SK-N-DZ (cell line): ENCODE measurements at regions not wholly inside any gene's neighbourhood (a gene's known extent, or its start where the extent isn't known, plus 50 kb on each side); places are given as distances from the start of the nearest gene placed in this dataset.

Experiments
- DNase-seq: peaks from one replicate; pipeline ENCODE4 v3.0.0-alpha.2; 2015; ENCODE audit warnings: low spot score

DNA sequence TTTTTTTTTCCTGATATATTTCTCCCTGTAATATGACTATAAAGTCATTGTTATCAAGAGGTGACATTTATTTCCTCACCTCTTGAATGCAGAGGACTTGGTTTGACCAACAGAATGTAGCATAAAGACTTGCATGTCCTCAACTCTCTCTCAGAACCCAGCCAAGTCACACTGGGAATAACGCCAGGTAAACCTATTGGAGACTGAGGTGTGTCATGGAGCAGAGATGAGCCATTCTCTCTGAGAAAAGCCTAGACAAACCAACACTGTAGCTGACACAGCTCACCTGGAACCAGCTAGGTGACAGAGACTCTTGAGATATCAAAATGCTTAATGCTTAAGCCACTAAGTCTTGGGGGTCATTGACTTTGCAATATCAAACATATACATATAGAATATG lies 533.6 kb downstream of the HAO1 start:
- no peak for DNase-seq

DNA sequence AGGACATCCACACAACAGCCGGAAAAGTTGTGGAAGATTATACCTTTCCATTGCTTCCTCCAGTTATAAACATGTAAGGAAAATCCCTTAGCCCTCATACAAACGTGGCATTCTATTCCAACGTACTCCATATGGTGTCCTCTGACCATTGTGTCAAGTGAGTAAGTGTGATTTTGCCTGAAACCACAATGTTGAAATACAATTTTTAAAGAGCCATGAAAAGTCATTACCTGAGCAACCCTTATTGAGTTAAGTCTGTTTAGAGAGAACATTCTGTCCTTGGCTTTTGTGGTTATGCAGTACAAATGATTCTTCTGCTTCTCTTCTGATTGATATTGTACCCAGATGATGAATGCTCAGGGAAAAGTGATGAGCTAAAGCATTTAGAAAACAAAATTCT lies 530.1 kb downstream of the HAO1 start:
- no peak for DNase-seq

DNA sequence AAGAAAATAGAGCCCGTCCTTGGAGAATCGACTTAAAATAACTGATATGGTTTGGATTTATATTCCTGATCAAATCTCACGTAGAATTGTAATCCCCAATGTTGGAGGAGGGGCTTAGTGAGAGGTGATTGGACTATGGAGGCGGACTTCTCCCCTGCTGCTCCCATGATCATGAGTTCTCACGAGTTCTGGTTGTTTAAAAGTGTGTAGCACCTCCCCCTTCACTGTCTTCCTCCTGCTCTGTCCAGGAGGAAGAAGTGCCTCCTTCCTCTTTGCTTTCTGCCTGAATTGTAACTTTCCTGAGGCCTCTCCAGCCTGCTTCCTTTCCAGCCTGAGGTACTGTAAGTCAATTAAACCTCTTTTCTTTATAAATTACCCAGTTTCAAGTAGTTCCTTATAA lies 529.2 kb downstream of the HAO1 start:
- DNase-seq, result no peak

DNA sequence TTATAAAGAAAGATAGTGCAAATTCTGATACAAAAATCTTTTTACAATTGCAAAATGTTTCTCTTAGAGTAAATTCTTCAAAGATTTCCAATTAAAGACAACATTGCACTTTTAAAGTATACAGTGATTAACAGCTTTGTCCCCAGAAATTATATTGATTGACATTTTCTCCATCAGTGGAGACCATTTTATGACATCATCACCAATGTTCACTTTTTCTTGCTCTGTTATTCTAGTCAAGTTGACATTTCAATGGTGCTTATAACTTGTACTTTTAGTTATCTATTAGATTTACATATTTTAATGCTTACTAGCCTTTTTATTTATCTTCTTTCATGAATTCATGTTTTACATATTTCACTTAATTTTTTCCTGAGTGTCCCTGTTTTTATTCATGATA lies 524.8 kb downstream of the HAO1 start:
- no peak for DNase-seq

DNA sequence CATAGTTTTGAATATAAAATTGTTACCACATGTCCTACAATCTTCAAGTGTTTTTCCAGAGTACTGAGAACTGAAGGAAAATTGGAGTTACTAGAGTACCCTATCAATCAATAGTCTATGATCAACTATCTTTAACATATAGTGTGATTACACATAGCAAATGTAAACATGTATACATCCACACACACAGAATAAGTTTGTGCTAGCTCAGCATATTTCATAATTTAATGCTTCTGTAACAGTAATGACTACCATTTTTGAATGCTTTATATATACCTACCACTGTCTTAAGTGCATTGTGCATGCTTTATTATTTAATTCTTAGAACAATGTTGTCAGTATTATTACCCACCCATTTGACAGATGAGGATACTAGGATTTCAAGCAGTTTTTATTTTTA lies 523.9 kb downstream of the HAO1 start:
- no peak for DNase-seq

DNA sequence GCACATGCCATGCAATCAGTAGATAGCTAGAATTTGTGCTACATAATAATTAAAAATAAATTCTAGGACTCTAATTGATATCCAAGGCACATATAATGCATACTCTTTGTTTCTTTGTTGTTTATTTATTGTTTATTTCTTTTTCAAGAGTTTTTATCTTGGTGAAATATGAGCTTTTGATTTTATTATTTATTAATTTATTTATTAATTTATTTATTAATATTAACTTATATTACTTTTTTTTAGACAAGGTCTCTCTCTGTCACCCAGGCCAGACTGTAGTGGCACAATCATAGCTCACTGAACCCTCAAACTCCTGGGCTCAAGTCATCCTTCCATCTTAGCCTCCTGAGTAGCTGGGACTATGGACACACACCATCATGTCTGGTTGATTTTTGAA lies 519.9 kb downstream of the HAO1 start:
- DNase-seq, result no peak

DNA sequence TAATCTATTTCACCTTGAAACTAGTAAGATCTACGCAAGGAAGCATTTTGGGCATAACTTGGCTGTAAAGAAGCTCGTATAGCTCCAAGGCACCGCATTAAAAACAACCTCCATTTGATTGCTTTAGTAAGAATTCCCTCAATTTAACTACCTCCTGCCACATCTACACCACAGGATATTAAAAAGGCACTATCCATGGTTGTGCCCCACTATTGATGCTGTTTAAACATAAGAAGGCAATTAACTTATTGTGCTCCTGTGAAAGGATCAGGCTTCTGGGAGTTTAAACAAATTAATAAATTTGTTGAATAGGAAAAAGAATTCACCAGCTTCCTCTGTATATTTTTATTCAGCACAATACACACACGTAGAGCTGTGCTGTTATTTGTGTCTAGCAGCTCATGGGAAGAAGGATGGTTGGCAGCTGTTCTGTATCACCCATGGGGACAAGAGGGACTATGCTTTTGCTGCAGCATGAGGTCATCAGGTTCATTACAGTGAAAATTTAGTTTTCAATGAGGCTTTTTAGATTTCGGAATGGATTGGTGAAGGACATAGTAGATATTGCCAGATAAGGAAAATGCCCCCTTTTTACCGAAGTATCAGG lies 513.3 kb downstream of the HAO1 start:
- DNase-seq, result no peak

DNA sequence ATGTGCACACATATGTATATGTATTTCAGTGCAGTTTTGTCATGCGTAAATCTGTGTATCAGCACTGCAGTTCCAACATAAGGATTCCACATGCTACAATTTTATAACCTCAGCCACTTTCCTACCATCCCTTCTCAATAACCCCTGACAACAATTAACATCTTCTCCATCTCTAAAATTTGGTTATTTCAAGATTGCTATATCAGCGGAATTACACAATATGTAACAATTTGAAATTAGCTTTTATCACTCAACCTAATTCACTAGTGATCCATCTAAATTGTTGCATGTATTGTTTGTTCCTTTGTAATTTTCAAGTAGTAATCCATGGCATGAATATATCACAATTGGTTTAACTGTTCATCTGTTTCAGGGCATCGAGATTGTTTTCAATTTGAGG lies 511.3 kb downstream of the HAO1 start:
- no peak for DNase-seq

DNA sequence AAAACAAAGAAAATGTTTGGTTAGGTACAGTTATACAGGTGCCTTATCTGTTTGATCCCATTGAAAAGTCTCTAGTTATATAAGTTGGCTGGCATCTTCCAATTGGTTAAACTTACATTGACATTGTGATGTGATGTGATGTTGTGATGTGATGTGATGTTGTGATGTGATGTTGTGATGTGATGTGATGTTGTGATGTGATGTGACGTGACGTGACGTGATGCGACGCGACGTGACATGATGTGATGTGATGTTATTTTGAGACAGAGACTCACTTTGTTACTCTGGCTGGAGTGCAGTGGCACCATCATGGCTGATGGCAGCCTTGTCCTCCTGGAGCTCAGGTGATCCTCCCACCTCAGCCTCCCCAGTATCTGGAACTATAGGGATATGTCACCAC lies 507.6 kb downstream of the HAO1 start:
- no peak for DNase-seq

DNA sequence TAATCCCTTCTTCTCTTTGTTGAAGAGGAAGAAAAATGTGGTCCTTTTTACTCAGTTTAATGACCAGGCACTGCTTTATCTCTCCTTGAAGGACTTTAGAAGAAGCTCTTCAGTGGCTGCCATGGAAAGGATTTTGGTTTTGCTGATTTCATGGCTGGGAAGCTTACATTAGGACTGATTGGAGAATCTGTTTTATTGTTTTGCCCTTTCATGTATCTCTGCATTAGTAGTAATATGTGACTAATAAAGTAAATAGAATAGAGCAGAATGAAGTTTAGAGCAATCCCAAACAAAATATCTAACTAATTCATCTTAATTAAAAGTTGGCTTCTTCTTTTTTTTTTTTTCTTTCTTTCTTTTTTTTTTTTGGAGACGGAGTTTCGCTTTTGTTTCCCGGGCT lies 502.9 kb downstream of the HAO1 start:
- DNase-seq, result no peak

DNA sequence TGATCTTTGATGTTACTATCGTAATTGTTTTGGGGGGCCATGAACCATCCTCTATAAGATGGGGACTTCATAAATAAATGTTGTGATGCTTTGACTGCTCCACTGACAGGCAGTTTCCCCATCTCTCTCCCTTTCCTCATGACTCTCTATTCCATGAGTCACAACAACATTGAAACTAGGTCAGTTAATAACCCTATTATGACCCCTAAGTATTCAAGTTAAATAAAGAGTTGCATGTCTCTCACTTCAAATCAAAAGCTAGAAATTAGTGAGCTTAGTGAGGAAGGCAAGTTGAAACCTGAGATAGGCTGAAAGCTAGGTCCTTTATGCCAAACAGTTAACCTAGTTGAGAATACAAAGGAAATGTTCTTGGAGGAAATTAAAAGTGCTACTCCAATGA lies 491.0 kb downstream of the HAO1 start:
- no peak for DNase-seq

DNA sequence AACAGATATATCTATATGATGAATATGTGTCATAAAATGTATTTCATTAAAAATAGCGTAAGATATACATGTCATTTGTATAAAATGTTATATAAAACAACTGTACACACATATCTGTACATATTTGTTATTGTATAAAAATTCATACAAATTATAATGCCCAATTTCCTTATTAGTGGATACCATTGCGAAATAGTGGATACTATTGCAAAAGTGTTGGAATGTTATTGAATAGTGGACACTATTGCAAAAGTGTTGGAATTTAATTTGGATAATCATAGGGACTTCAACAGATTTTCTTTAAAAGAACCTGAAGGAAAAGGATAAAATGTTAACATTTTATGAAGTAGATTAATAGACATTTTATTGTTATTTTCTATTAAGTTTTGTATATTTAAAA lies 487.4 kb downstream of the HAO1 start:
- no peak for DNase-seq

DNA sequence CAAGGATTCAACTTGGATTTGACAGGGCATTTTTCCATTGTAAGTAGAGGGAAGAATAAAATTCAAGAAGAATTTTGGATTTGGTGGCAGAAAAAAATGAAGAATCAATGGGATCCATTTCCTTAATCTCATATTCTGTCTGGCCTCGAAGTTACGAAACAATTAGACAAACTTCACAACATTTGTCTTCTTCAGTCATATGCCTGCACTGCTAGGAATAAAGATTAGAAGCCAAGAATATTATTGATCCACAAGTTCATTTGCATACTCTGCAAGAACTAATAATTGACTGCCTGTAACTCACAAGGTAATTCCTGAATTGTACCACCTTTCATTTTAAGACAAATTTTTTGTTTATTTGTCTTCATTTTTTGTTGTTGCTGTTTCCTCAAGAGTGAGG lies 486.2 kb downstream of the HAO1 start:
- DNase-seq, result no peak

DNA sequence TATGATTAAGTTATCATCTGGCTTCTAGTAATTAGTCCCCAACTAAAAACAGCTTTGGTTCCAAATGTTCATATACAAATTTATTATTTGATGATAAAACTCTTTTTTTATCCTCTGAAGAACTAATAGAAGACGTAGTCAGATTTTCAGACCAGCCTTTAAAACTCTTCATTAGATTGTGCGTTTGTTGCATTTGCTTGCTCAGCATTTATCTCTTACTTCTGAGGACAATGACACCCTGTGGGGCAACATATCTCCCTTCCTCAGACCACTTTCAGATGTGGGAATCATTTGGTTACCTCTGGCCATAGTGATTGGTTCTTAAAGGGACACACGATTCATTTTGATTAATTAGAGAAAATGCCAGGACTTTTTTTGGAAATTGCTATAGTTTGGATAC lies 481.8 kb downstream of the HAO1 start:
- no peak for DNase-seq

DNA sequence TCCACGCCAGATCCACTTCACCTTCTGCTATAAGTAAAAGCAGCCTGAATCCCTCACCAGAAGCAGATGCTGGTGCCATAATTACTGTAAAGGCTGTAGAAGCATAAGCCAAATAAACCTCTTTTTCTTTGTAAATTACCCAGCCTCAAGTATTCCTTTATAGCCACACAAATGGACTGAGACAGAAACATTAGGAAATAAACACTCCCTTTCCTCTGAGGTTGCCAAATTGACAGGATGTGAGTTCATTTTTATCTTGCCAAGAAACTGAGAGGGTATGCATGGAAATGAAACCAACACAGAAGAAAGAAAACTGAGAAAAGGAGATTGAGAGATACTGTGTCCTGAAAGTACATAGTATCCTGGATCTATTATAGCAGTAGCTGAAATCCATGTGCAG lies 481.2 kb downstream of the HAO1 start:
- DNase-seq, result no peak

DNA sequence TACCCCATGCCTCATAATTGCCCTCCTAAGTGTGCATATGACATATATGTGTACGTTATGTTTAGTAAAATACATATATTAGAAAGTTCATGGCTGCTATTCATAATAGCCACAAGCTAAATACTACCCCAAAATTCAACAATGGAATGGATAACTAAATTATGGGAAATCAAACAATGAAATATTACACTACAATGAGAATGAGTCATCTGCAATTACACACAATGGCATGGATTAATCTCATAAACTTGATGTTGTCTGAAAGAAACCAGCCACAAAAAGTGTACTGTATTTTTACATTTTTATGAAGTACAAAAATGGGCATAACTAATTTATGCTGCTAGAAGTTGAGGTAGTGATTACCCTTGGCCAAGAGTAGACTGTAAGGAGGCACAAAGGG lies 477.0 kb downstream of the HAO1 start:
- no peak for DNase-seq

DNA sequence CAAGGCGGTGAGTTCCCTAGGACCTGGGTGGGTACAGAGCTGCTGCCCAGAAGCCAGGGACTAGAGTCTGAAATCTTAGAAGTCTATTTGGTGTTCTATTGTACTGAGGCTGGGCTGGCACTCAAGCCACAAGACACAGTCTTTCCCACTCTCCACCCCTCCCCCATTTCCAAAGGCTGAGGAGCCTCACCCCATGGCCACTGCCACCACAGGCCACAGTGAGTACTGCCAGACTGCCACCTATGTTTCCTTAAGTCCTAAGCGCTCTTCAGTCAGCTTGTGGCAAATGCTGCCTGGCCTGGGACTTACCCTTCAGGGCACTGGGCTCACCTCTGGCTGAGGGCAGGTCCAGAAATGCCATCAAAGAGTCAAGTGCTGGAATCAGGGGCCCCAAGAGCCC lies 469.3 kb downstream of the HAO1 start:
- DNase-seq, result no peak

DNA sequence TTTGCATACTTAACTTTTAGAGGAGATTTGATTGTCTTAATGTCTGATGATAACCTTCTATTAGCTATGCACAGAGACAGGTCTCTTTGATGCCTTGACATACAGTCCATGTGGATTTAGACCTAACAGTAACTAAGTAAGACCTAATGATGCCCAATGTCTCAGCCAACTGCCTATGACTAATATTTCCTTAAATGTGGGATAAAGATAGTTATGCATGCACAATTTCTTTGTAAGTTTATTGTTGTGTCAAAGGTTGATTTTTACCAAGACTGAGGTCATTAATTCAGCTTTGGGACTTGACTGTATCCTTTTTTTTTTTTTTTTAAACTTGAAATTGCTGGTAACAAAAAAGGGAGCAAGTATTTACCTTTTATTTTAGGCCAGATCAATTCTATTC lies 450.0 kb downstream of the HAO1 start:
- no peak for DNase-seq

DNA sequence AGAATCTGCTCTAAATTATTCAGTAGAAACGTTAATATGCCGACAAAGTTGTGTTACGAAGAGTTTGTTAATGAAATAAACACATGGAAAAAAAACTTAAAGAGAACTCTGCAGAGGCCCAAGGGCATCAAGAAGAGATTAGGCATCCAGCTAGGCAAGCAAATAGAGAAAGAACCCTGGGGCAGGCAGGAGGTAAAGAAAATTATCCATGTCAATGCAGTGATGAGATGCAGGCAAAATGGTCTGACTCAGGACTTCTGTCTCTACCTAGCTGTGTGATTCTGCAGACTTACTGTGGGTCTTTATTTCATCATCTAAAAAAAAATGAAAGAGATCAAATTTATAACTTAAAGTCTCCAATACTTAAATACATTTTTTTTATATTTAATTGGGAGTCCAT lies 448.0 kb downstream of the HAO1 start:
- DNase-seq, result no peak

DNA sequence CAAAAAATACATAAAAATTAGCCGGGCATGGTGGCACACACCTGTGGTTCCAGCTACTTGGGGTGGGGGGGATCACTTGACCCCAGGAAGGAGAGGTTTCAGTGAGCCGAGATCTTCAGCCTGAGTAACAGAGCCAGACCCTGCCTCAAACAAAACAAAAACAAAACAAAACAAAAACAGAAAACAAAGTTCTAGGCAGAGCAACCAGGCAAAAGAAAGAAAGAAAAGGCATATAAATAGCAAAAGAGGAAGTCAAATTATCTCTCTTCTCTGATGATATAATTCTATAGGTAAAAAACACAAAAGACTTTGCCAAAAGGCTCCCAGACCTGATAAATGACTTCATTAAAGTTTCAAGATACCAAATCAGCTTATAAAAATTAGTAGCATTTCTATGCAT lies 446.9 kb downstream of the HAO1 start:
- DNase-seq, result no peak

DNA sequence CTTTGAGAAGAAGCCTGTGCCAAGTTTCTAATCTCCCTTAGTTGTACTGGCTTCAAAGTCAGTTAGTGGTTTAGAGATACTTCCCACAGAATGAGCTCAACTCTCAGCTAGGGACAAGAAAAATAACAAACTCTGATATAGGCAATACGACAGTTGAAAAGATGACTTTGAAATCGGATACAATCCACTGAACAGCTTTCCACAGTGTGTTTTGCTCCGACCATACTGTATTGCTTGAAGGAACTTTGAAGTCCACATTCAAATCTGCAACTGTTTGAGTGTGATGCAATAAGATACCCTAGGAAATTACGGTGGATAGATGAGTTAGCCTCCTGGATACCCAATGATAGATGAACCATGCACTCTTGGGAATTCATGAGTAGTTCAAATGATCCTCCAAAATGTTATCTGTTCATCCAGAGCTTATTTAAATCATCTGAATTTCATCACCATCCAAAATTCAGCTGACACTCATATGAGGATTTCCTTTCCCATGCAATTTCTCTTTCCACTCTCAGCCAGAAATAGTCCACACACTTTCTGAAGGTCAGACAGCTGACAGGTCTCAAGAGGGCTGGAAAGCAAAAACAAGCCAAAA lies 443.8 kb downstream of the HAO1 start:
- no peak for DNase-seq

DNA sequence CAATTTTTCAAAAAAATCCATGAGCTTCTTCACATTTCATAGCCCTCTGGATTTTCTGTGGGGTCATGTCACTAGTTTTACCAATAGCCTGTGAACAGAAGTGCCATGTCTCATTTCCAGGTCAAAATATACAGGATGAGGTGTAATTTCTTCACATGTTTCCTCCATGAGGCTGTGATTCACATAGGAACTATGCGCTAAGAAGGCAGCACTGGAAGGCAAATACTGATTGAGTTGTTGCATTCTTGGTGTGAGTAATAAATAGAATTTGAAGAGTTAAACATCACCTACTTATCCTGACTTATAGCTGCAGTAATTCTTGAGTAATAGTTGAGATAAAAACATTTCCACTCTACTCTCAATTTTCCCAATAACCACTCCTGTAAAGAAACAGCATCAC lies 442.3 kb downstream of the HAO1 start:
- no peak for DNase-seq

DNA sequence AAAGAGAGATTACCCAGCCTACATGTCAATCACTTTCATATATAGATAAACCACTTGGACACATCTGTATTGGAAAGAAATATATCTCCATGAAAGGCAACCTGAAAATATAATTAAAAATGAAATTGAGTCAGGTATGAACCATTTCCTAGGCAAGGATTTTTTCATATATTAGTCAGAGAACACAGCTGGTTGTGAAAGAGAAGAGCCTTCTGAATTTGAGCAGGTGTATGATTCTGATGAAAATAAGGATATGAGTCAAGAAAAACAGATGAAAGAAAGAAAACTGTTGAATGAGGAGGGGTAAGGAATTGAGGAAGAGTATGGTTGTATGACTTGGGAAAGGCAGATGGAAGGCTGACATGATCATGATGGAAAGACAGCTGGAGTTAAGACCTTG lies 441.1 kb downstream of the HAO1 start:
- DNase-seq, result no peak

DNA sequence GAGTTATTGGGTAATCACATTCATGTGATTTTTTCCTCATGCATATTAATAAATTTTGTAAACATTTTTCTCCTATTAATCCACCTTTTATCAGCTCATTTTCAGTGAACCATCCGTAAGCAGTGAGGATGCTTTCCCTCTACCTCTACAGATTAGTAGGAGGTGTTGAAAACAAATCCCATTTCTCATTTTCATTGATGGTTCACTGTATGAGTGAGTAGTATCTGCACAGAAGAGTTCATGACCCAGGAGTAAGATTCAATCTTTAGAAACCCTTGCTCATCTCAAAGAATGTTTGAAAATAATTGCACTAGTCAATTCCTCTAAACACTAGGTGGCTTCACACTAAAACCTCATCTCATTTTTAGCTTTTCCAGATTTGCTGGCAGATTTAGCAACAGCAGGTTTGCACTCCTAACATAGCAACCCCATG lies 440.0 kb downstream of the HAO1 start:
- no peak for DNase-seq
